ENCODE measurements at regions not wholly inside any gene's neighbourhood (a gene's known extent, or its start where the extent isn't known, plus 50 kb on each side); places are given as distances from the start of the nearest gene placed in this dataset.

- H3K36me3 ChIP-seq (ENCODE audit: control insufficient read depth, insufficient read depth, low read length), result no peaks in the 10 kb centered on the region
- H3K27me3 ChIP-seq (ENCODE audit: control insufficient read depth, insufficient read depth, low read length), result no peaks in the 10 kb centered on the region
- TF ChIP-seq CTCF (IDR thresholded peaks at IDR 0.05; ENCODE audit: insufficient read depth, low read length, poor library complexity, severe bottlenecking), result no peak
Observed at GRCh38 chr4:34678431-34678830, 1565.9 kb downstream of the ARAP2 start.

GRCh38 chr4:34679228-34679627 is 1565.1 kb downstream of the ARAP2 start:
- no peak overlapping the region for H3K4me3 ChIP-seq (ENCODE audit: low read depth, low read length)
- no peak for TF ChIP-seq CTCF (IDR thresholded peaks at IDR 0.05; ENCODE audit: insufficient read depth, low read length, poor library complexity, severe bottlenecking)
- no peaks in the 10 kb centered on the region for H3K27me3 ChIP-seq (ENCODE audit: control insufficient read depth, insufficient read depth, low read length)
- DNase-seq (ENCODE audit: low read depth), result no peak
- no peaks in the 10 kb centered on the region for H3K36me3 ChIP-seq (ENCODE audit: control insufficient read depth, insufficient read depth, low read length)

More at GRCh38 chr4:34678431-34678830, 1565.9 kb downstream of the ARAP2 start:
- no peak overlapping the region for H3K4me3 ChIP-seq (ENCODE audit: low read depth, low read length)
- DNase-seq (ENCODE audit: low read depth), result no peak

- TF ChIP-seq CTCF (IDR thresholded peaks at IDR 0.05; ENCODE audit: insufficient read depth, low read length, poor library complexity, severe bottlenecking), result no peak
- H3K27me3 ChIP-seq (ENCODE audit: control insufficient read depth, insufficient read depth, low read length), result no peaks in the 10 kb centered on the region
- no peak for DNase-seq (ENCODE audit: low read depth)
- no peak overlapping the region for H3K4me3 ChIP-seq (ENCODE audit: low read depth, low read length)
- no peaks in the 10 kb centered on the region for H3K36me3 ChIP-seq (ENCODE audit: control insufficient read depth, insufficient read depth, low read length)
Observed at GRCh38 chr4:34709564-34709963, 1534.8 kb downstream of the ARAP2 start.

- TF ChIP-seq CTCF (IDR thresholded peaks at IDR 0.05; ENCODE audit: insufficient read depth, low read length, poor library complexity, severe bottlenecking), result no peak
- DNase-seq (ENCODE audit: low read depth), result no peak
- Histone ChIP-seq H3K27me3 (ENCODE audit: control insufficient read depth, insufficient read depth, low read length) (no peaks in the 10 kb centered on the region), H3K36me3 (ENCODE audit: control insufficient read depth, insufficient read depth, low read length) (no peaks in the 10 kb centered on the region), H3K4me3 (ENCODE audit: low read depth, low read length) (no peak overlapping the region)
Observed at GRCh38 chr4:34718576-34719245, 1525.6 kb downstream of the ARAP2 start.

- Histone ChIP-seq H3K36me3 (ENCODE audit: control insufficient read depth, insufficient read depth, low read length) (no peaks in the 10 kb centered on the region), H3K4me3 (ENCODE audit: low read depth, low read length) (no peak overlapping the region), H3K27me3 (ENCODE audit: control insufficient read depth, insufficient read depth, low read length) (no peaks in the 10 kb centered on the region)
- peak; percentile 10 for DNase-seq (ENCODE audit: low read depth)
- peak; percentile 54 for TF ChIP-seq CTCF (IDR thresholded peaks at IDR 0.05; ENCODE audit: insufficient read depth, low read length, poor library complexity, severe bottlenecking)
Observed at GRCh38 chr4:34720571-34720970, 1523.7 kb downstream of the ARAP2 start.

- H3K36me3 ChIP-seq (ENCODE audit: control insufficient read depth, insufficient read depth, low read length), result no peaks in the 10 kb centered on the region
Observed at GRCh38 chr4:34721835-34722234, 1522.5 kb downstream of the ARAP2 start.

More at GRCh38 chr4:34721835-34722234, 1522.5 kb downstream of the ARAP2 start:
- Histone ChIP-seq H3K27me3 (ENCODE audit: control insufficient read depth, insufficient read depth, low read length) (no peaks in the 10 kb centered on the region), H3K4me3 (ENCODE audit: low read depth, low read length) (no peak overlapping the region)
- TF ChIP-seq CTCF (IDR thresholded peaks at IDR 0.05; ENCODE audit: insufficient read depth, low read length, poor library complexity, severe bottlenecking), result no peak
- no peak for DNase-seq (ENCODE audit: low read depth)

All from kidney epithelial cell (primary cell).